Stimulated activated CD4-positive, alpha-beta T cell treated with anti-CD3 and anti-CD28 coated beads, Interleukin-12 subunit alpha, Interleukin-12 subunit beta, amount 100 ng/mL, for 24 hours (primary cell): ENCODE measurements at regions not wholly inside any gene's neighbourhood (a gene's known extent, or its start where the extent isn't known, plus 50 kb on each side); places are given as distances from the start of the nearest gene placed in this dataset.

Experiments
- DNase-seq, 2 experiments: peaks; one replicate each; pipeline ENCODE4 v3.0.0-alpha.2; 2020; ENCODE audit warnings: low read depth in 2 of 2

DNA sequence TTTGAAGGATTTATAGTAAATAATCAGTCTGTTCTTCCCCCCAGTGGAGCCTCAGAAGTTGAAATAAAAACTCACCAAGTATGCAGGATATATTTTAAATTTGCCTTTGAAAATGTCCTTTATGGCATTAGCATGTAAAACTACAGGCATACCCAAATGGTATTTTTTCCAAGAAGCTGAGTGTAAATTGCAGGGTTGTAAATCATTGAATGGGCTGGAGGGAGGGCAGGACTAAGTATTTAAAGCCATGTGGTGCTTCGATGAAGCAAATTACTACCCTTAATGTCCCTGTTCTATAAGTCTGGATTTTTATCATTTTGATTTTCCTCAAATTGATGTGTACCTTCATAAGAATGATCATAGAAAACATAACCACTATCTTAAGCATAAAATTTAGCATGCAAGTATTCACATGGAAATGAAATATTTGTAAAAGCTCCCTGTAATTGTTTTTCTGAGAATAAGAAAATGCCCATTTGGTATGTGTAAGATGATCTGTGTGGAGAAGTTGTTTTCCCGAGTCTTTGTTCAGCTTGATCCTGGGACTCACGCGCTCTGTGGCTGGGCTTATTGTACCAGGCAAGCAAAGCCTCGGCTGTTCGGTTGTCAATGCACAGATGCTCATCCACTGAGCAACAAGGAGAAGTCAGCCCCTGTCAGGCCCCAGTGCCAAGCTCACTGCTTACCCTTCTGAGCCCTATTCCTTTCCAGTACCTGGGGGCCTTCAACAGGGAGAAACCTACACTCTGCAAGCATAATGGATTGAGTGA lies 66.7 kb downstream of the CD164 start:
- no peak for DNase-seq

- DNase-seq = no peak
These were observed 68.0 kb downstream of the CD164 start for GRCh38 chr6:109314313-109314712.

- DNase-seq = no peak
These were observed 69.1 kb downstream of the CD164 start for GRCh38 chr6:109313139-109313538.

- no peak for DNase-seq
These were observed 70.8 kb downstream of the CD164 start for GRCh38 chr6:109311471-109311870.

DNA sequence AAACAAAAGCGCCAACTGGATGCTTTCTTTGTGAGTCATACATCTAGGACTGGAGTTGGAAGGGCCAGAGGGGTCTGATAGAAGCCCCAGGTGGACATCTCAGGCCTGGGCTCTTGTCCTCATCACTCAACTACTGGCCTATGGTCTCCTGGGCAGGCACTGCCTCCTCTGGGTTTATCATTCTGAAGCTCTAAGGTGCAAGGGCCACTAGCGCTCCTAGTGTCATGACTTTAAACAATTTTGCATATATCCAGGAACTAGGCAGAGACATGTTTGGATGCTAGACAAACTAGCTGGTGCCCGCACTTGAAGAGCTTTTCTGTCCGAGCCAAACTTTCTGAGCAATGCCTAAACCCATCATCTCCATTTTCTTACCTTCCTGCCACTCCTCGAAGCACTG lies 72.3 kb downstream of the CD164 start:
- DNase-seq = no peak

GRCh38 chr6:109308018-109308492 lies 74.2 kb downstream of the CD164 start:
- peak; percentile 11 to 16 for DNase-seq

DNA sequence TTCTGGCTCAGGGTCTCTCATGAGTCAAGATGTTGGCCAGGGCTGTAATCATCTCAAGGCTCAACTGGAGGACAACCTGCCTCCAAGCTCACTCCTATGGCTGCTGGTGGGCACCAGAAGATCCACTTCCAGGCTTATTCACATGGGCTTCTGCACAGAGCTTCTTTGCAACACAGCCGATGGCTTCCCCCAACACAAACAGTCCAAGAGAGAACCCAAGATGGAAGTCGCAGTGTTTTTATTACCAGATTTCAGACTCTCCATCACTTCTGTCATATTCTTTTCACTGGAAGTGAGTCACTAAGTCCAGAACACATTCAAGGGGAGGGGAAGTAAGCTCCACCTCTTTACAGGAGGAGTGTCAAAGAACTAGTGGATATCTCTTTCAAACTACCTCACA lies 75.5 kb downstream of the CD164 start:
- no peak for DNase-seq

DNA sequence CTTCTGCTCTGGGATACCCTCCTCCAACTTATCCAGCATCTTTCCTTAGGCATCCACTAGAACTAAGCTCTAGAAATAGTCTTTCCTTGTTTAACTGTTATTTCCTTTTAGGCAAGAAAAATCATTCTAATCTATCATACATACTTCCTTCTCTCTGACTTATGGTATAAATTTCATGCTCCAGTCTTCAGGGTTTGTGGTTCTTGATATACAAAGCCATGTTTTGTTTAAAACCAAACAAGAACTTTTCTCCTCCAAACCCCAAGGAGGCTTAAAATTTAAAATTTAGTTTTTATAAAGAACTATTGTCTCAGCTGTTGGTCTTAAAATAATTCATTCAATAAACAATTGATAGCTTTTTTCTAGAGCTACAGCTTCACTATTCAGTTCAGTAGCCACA lies 77.2 kb downstream of the CD164 start:
- no peak for DNase-seq

GRCh38 chr6:109304284-109305015 lies 77.8 kb downstream of the CD164 start:
- no peak for DNase-seq

DNA sequence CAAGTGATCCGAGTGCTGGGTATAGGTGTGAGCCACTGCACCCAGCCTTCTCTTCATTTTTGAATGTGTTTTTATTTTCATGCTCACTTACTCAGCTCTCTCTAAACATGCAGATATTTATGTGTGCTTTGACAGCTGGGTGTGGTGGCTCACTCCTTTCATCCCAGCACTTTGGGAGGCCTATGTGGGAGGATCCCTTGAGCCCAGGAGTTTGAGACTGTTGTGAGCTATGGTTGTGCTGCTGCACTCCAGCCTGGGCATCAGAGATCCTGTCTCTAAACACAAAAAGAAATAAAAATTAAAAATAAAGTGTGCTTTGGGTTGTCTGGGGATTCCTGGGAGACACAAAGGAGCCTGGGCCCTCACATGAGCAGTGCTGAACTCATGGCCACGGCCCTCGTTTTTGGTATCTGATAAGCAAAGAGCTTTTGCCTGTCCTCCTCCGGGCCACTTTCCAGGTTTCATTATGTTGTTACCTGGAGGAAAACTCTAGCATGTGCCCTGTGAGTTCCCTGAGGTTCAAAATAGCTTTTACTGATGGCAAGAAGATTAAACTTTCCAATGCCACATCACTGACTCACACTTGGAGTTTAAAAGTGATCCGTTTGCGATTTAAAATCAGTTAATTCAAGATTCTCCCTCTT lies 78.5 kb downstream of the CD164 start:
- no peak for DNase-seq

DNA sequence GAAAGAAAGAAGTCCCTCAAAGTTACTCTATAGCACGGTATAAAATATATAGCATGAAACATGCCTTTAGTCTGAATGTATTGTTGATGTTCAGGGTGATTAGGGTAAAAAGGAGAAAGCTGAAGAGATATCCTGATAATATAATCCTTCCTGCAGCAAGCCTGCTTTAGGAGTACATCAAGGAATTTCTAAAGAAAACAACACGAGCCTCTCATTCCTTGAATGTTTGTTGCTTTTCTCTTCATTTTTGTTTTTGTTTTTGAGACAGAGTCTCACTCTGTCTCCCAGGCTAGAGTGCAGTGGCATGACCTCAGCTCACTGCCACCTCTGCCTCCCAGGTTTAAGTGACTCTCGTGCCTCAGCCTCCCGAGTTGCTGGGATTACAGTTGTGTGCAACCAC lies 79.1 kb downstream of the CD164 start:
- DNase-seq = no peak

- DNase-seq = no peak
These were observed 80.1 kb downstream of the CD164 start for GRCh38 chr6:109302176-109302575.

- no peak for DNase-seq
These were observed 80.8 kb downstream of the CD164 start for GRCh38 chr6:109301418-109301817.

- no peak for DNase-seq
These were observed 81.4 kb downstream of the CD164 start for GRCh38 chr6:109300874-109301273.

DNA sequence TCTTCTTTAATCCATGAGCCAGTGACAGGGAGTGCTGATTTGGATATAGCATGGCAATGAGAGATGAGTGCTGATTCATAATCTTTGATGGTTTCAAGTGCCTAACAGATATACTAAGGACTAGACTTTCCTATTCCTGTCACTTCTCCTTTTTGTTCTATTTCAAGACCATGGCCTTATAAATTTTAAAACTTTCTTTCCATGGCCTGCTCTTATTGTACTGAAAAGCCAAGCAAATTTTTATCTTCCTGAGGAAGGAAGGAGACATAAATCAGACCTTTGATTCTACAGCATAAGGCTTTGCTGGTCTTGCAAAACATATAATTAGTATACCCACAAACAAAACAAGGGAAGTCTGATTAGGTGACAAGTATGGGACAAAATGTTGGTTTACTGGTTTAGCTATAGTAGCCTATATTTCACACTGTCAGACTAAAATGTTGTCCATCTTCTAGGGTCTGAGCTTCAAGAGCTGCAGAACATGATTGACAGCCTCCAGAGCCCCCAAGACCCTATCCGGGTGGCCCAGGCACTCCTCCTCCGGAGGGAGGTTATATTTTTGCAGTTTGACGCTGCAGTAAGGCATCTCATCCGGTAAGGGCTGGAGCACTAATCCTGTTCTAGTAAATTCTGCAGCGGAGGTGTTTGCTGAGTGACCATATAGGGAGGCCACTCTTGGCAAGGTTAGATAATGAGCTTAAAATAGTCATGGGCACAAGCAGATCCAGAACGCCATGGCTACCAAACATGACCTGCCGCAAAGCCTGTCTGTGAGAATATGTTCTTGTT lies 82.3 kb downstream of the CD164 start:
- no peak for DNase-seq

DNA sequence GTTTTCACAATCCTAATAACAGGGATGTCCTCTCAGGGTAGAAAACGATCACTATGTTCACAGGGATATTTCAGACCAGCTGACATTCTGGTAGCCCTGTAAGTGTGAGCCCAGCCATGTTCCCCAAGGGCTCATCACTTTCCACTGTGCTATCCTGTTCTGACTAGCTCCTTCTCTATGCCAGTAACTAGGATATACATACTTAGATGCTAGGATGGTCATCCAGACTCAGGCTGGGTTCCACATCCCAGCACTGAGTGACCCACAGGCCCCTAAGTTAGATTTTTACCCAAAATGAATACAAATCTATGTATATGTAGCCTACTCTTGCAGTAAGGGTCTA lies 83.0 kb downstream of the CD164 start:
- DNase-seq = no peak

DNA sequence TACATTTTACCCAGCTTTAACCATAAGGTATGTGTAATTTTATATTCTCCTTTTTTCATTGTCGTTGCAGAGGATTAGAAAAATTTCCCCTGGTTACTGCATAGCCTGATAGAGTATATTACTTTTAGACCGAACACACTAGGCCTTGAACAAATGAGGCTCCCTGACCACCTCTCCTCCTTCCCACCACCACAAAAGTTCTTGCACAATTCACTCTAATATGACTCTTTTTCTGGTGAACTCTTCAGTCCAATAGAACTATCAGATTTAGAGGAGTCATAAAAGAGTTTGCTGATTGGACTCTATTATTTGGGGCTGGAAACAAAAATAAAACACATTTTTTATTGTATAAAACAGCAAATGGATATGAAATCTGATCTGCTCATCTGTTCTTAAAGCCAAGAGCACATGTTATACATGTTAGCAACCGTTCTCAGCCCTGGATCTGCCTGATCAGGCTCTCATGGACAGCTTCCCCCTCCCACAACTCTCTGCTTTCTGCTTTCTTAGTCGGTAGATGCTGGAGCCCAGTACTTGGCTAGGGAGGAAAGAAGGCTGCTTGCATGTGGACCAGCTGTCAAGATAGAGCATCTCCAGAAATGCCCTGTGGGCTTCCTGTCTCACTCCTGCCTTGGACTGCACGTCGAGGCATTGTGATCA lies 83.5 kb downstream of the CD164 start:
- no peak for DNase-seq

DNA sequence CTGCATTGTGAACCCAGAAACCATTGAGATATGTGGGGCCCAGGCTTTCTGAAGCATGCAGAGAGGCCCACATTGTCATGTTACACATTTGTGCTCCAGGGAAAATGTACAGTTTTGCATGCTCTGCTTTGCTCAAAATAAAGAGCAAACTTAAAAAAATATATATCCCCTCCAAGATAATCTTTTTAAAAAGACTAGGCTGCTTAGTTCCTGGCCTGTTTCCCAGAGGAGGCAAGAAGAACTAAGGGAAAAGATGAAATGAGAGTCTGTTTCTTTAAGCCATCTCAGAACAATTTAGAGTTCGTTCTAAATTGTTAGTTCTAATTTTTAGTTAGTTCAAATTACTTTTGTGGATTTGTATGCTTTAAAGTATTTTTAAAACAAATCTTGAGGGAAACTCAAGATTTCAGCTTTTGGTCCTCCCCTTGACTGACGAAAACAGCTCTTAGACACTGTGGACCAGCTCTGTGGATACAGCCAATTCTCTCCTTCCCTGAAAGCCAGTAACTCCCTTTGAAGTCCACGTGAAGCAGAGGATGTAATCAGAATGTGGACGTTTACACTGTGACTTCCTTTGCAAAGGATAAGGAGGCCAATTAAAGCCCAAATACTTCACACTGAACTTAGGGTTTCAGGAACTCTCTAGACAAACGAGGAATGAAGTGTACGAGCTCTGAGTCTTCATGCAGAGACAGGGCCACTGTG lies 84.7 kb downstream of the CD164 start:
- DNase-seq = no peak

- no peak for DNase-seq
These were observed 85.3 kb downstream of the CD164 start for GRCh38 chr6:109296971-109297372.

- DNase-seq = no peak
These were observed 85.8 kb downstream of the CD164 start for GRCh38 chr6:109296452-109296851.

DNA sequence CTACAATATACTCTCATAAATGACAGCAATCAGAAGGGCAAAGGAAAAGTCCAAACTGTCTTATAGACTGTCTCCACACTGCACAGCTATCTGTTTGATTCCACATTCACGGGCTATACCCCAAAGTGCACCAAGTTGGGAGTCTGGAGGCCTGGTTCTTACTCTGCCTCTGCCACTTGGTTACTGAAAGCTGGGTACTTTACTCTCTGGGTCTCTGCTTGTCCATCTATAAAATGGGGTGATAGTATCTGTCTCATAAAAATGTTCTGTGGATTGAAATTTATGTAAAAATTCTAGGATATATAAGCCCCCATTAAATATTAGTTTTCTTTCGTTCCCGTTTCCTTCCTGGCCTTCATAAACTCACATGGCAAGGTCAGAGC lies 86.5 kb downstream of the CD164 start:
- no peak for DNase-seq
